GM12878 (cell line): ENCODE measurements at regions not wholly inside any gene's neighbourhood (a gene's known extent, or its start where the extent isn't known, plus 50 kb on each side); places are given as distances from the start of the nearest gene placed in this dataset.

Source experiments
- ATAC-seq: fragments of 200-7000 bp; cut with Tn5 transposase; 3 replicates; pipeline ENCODE4 v1.9.1; 2020; ENCODE audit warnings: mild to moderate bottlenecking, moderate library complexity
- BruUV-seq: library from RNA; stranded (reverse); fragments of 400-500 nt; replicated peaks from 2 replicates; lab custom pipeline; 2021; lab: Mats Ljungman, UMichigan
- CTCF ChIA-PET: fragments of 300-600 bp; sonication (Branson Sonifier 250); formaldehyde crosslinking; extraction: SDS; loops from one replicate; lab custom pipeline; 2021; ENCODE audit warnings: inconsistent platforms; lab: Yijun Ruan, JAX
- POLR2A ChIA-PET: fragments of 350-600 bp; formaldehyde crosslinking; extraction: SDS; loops from one replicate; lab custom pipeline; 2021; ENCODE audit warnings: inconsistent platforms; lab: Charles Lee
- RAD21 ChIA-PET: fragments of 300-600 bp; sonication (Branson Sonifier 250); formaldehyde crosslinking; loops from one replicate; lab custom pipeline; 2023; ENCODE audit warnings: antibody characterized with exemption; ENCODE audit not compliant: unreplicated experiment; lab: Charles Lee
- SMC1A ChIA-PET: fragments of 300-600 bp; sonication (Branson Sonifier 250); formaldehyde crosslinking; loops from one replicate; lab custom pipeline; 2023; ENCODE audit not compliant: unreplicated experiment, uncharacterized antibody; lab: Charles Lee
- DNase-seq: peaks from one replicate; pipeline ENCODE4 v3.0.0-alpha.2; 2011; ENCODE audit warnings: low read depth, low spot score
- FAIRE-seq: peaks from 3 replicates; lab custom pipeline; 2011; peaks lifted over from hg19 to GRCh38; lab: Jason Lieb, UNC
- H2AFZ ChIP-seq: 2 replicates; pipeline ENCODE4 v1.6.0; 2011; ENCODE audit warnings: low read depth, low read length, control low read depth; ENCODE audit not compliant: control insufficient read depth
- H3K27ac ChIP-seq: 2 replicates; pipeline ENCODE4 v1.5.1; 2011; ENCODE audit warnings: control low read depth; ENCODE audit not compliant: control insufficient read depth, insufficient read depth
- H3K27me3 ChIP-seq, 2 experiments: replicated peaks in 1 of 2; 2 replicates each; pipeline versions ENCODE4 v1.6.0 to v1.6.1; 2011; ENCODE audit warnings: low read length in 1 of 2; ENCODE audit not compliant: control insufficient read depth in 2 of 2, insufficient read depth in 2 of 2
- H3K36me3 ChIP-seq, 2 experiments: 2 replicates each; pipeline ENCODE4 v1.5.1; 2011; ENCODE audit warnings: low read length in 1 of 2; ENCODE audit not compliant: control insufficient read depth in 2 of 2, insufficient read depth in 2 of 2
- H3K4me1 ChIP-seq: 2 replicates; pipeline ENCODE4 v1.6.1; 2011; ENCODE audit warnings: mild to moderate bottlenecking, low read length, moderate library complexity, mixed read lengths; ENCODE audit not compliant: control insufficient read depth, insufficient read depth
- H3K4me2 ChIP-seq: 2 replicates; pipeline ENCODE4 v1.6.0; 2011; ENCODE audit warnings: control low read depth; ENCODE audit not compliant: control insufficient read depth, insufficient read depth
- H3K4me3 ChIP-seq: fragments of 200-600 bp; sonication (generic); 2 replicates; pipeline ENCODE4 v1.5.1; 2016
- H3K79me2 ChIP-seq: 2 replicates; pipeline ENCODE4 v1.6.0; 2011; ENCODE audit warnings: low read length; ENCODE audit not compliant: control insufficient read depth, insufficient read depth
- H3K9ac ChIP-seq: 2 replicates; pipeline ENCODE4 v1.8.0; 2011; ENCODE audit warnings: low read length, control low read depth, mixed read lengths; ENCODE audit not compliant: control insufficient read depth, insufficient read depth
- H3K9me3 ChIP-seq: replicated peaks from 3 replicates; pipeline ENCODE4 v1.5.1; 2011; ENCODE audit warnings: mild to moderate bottlenecking, low read length; ENCODE audit not compliant: control insufficient read depth, insufficient read depth
- H4K20me1 ChIP-seq: 2 replicates; pipeline ENCODE4 v1.6.0; 2011; ENCODE audit not compliant: control insufficient read depth, insufficient read depth
- BHLHE40 ChIP-seq, 2 experiments: fragments of 450-650 bp in 1 of 2; IDR thresholded peaks; 2 replicates each; pipeline ENCODE4 v1.6.1; 2011 to 2017; ENCODE audit warnings: low read depth in 2 of 2, borderline replicate concordance in 1 of 2, improper control_type of control experiment in 1 of 2, low read length in 1 of 2, mild to moderate bottlenecking in 1 of 2
- DPF2 ChIP-seq: fragments of 450-650 bp; IDR thresholded peaks from 2 replicates; pipeline ENCODE4 v1.6.1; 2017; ENCODE audit warnings: mild to moderate bottlenecking
- E2F8 ChIP-seq: fragments of 450-650 bp; IDR thresholded peaks from 2 replicates; pipeline ENCODE4 v1.6.1; 2018; ENCODE audit warnings: mild to moderate bottlenecking, low read depth, moderate library complexity; ENCODE audit not compliant: partially characterized antibody
- JUND ChIP-seq: IDR thresholded peaks from 2 replicates; pipeline ENCODE4 v1.6.1; 2012; ENCODE audit warnings: low read depth, mild to moderate bottlenecking, low read length, improper control_type of control experiment, moderate library complexity
- KDM1A ChIP-seq: fragments of 200-600 bp; sonication (generic); IDR thresholded peaks from 2 replicates; pipeline ENCODE4 v1.6.1; 2016; ENCODE audit warnings: borderline replicate concordance
- MYC ChIP-seq: IDR thresholded peaks from 2 replicates; pipeline ENCODE4 v1.6.1; 2011; ENCODE audit warnings: mild to moderate bottlenecking, low read length, moderate library complexity, inconsistent platforms; ENCODE audit not compliant: insufficient read depth, insufficient replicate concordance, insufficient read length, severe bottlenecking
- PAX8 ChIP-seq: fragments of 450-650 bp; IDR thresholded peaks from 2 replicates; pipeline ENCODE4 v1.6.1; 2017; ENCODE audit warnings: mild to moderate bottlenecking, moderate library complexity
- SPI1 ChIP-seq: IDR thresholded peaks from 2 replicates; pipeline ENCODE4 v1.6.1; 2011; ENCODE audit warnings: low read depth, mild to moderate bottlenecking, low read length, moderate library complexity, borderline replicate concordance; ENCODE audit not compliant: insufficient read depth
- TCF7 ChIP-seq: IDR thresholded peaks from 2 replicates; pipeline ENCODE4 v1.6.1; 2014; ENCODE audit warnings: antibody characterized with exemption, borderline replicate concordance
- ZNF24 ChIP-seq: fragments of 450-650 bp; IDR thresholded peaks from 2 replicates; pipeline ENCODE4 v1.6.1; 2017; ENCODE audit warnings: antibody characterized with exemption, mild to moderate bottlenecking
- WGBS: methylation state at CpG from one replicate; pipeline ENCODE4 v1.1.6; 2016; ENCODE audit warnings: low lambda C conversion rate; ENCODE audit not compliant: insufficient replicate concordance, insufficient coverage; ENCODE audit errors: missing lambda C conversion rate; 5-methylcytosine and 5-hydroxymethylcytosine counted together
- in situ Hi-C: fragments of 300-500 bp; cut with MboI; formaldehyde crosslinking; loops from 9 replicates; pipeline ENCODE4 v1.14.3; 2018; ENCODE audit warnings: mixed read lengths
- intact Hi-C: fragments of 100-400 bp; cut with micrococcal nuclease; formaldehyde crosslinking; loops from one replicate; pipeline ENCODE4 v1.14.2; 2022; ENCODE audit not compliant: unreplicated experiment

- TF ChIP-seq PAX8, result no peak
- no peak for TF ChIP-seq BHLHE40 (IDR thresholded peaks at IDR 0.05; ENCODE audit: borderline replicate concordance in 1 of 2, low read depth in 2 of 2, low read length in 1 of 2)
- TF ChIP-seq ZNF24, result no peak
- no peak for TF ChIP-seq DPF2
- no peak for TF ChIP-seq E2F8
- TF ChIP-seq MYC, result no peak
- no peak for TF ChIP-seq TCF7
- TF ChIP-seq JUND, result no peak
- no peak for TF ChIP-seq KDM1A
- TF ChIP-seq SPI1, result no peak
- POLR2A ChIA-PET, result no interaction called here
- SMC1A ChIA-PET, result no interaction called here
- no peaks in the 10 kb centered on the region for H3K79me2 ChIP-seq
- no TSS peak for BruUV-seq
- no peak overlapping the region for H3K9ac ChIP-seq
- no peak overlapping the region for H2AFZ ChIP-seq
- RAD21 ChIA-PET, result no interaction called here
- intact Hi-C loops, result no loop called here
- peaks cover 3% of the 10 kb centered on the region; the same call in 1 of the 2 replicates for H3K4me1 ChIP-seq
- H3K27me3 ChIP-seq, result no peaks in the 10 kb centered on the region; a peak in 1 of 4 replicates
- WGBS, result 11% methylated on average over 6 of the region's 6 CpGs
- H3K27ac ChIP-seq, result no peak overlapping the region
- DNase-seq (no peak), ATAC-seq (no peak), FAIRE-seq (no peak)
- H4K20me1 ChIP-seq, result no peaks in the 10 kb centered on the region
- no peaks in the 10 kb centered on the region; the same call in 2 of the 3 replicates for H3K9me3 ChIP-seq
- no peaks in the 10 kb centered on the region for H3K36me3 ChIP-seq
- no peak overlapping the region for H3K4me3 ChIP-seq
- no peak overlapping the region for H3K4me2 ChIP-seq
- CTCF ChIA-PET, result interaction anchor here (0.5 to 0.6 kb wide), 2 partner anchors 9 to 250 kb away, joined by 3 to 7 read pairs; no protein-coding TSS in a partner anchor
- in situ Hi-C loops, result loop anchor here (10.0 kb wide), 2 partner anchors 275 to 1075 kb away; no protein-coding TSS in a partner anchor
Observed at GRCh38 chr20:40959325-40960092, 69.1 kb upstream of the TOP1 start.
